GM12874 (cell line): ENCODE measurements at regions not wholly inside any gene's neighbourhood (a gene's known extent, or its start where the extent isn't known, plus 50 kb on each side); places are given as distances from the start of the nearest gene placed in this dataset.

Source experiments
- TF ChIP-seq, protein P1 (sequence below): IDR thresholded peaks from 2 replicates; pipeline ENCODE4 v1.5.1; 2011; ENCODE audit warnings: low read depth, mild to moderate bottlenecking, control low read depth, low read length, moderate library complexity; ENCODE audit not compliant: insufficient read depth

DNA sequence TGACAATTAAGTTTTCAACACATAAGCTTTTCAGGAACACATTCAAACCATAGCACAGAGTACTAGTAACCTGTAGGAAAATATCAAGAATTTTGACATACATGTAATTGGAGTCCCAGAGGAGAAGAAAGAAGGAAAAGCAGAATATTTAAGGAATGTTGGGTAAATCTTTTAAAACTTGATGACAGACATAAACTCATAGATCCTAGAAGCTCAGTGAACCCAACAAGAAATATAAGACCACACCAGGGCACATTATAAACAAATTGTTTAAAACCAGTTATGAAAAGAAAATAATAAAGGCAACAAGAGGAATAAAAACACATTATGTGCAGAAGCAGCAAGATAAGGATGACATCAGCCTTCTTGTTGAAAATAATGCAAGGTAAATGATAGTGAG is 151.5 kb upstream of the ATXN1 start:
- TF ChIP-seq, protein P1, sequence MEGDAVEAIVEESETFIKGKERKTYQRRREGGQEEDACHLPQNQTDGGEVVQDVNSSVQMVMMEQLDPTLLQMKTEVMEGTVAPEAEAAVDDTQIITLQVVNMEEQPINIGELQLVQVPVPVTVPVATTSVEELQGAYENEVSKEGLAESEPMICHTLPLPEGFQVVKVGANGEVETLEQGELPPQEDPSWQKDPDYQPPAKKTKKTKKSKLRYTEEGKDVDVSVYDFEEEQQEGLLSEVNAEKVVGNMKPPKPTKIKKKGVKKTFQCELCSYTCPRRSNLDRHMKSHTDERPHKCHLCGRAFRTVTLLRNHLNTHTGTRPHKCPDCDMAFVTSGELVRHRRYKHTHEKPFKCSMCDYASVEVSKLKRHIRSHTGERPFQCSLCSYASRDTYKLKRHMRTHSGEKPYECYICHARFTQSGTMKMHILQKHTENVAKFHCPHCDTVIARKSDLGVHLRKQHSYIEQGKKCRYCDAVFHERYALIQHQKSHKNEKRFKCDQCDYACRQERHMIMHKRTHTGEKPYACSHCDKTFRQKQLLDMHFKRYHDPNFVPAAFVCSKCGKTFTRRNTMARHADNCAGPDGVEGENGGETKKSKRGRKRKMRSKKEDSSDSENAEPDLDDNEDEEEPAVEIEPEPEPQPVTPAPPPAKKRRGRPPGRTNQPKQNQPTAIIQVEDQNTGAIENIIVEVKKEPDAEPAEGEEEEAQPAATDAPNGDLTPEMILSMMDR = no peak

DNA sequence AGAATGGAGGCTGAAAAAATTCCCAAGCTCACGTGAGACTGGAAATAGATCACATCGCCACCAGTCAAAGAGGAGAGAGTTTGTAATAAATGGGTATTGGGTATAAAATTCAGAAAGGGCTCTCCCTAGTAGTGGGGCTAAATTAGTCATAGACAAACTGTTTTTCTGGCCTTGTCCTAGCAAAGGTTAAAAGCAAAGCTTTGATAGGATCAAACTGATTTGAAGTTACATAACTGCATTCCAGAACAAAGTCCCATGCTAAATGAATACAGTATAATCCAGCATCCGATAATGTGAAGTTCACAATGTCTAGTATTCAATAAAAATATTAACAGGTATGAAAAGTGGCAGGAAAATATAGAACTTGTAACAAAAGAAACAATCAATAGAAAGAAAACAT is 149.8 kb upstream of the ATXN1 start:
- TF ChIP-seq, protein P1 = no peak

DNA sequence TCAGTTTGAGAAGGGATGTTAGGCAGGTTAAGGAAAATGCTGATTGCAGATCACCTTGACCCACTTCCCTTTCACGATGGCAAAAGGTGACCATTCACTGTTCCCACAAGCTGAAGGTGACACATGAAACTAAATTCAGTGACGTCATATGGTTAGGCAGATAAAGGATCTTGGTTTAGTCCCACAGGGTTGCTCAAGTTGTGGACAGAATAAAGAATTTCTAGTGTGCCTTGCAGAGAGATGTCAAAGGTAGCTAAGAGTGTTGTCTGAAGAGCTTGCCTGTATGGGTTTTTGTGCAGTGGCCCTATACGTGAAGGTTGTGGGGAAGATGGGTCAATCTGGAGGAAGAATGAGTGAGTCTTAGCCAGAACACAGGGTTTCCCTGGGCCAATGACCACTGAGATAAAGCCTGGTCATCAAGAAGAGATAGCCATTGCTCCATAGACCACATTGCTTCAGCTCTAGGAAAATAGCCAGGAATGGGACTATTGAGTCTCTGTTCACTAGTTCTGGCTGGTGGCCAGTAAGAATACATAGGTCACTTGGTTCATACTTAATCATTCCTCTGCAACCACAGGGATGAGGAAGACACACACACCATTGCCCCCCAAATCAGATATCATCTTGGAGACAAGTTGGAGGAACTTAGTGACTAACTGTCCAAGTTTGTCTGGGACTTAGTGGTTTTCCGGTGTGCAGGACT is 148.5 kb upstream of the ATXN1 start:
- TF ChIP-seq, protein P1 = no peak

DNA sequence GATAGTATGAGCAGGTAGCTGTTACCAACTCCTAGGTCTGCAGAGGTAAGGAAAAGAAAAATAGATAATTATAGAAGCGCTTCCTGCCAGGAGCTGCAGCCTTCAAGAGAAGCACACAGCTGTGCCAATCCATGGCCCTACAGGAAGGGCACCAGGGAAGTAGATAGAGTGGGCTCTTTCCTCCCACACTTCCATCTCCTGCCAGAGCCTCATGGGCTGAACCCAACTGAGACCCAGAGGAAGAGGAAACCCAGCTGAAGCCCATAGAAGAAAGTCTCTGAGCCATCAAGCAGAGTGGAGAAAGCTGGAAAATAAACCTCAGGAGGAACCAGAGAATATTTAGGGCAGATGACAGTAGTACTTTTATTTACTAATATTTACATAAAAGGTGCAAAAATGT is 146.7 kb upstream of the ATXN1 start:
- TF ChIP-seq, protein P1 = no peak

DNA sequence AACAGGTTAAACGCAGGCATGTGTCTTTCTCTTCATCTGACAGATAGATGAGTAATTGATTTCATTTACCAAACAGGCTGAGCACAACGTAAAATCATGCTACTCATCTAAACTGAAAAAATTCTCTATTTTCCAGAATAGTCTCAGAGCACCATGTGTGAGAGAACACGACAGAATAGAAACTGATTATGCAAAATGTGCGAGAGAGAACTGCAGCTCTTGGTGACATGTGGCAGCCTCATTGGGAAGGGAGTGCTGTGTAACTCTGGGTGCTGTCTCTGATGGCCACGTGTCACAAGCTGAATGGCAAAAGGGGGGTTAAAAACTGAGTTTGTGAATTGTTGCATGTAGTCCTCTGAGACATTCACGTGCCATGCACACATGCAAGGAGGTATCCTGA is 143.7 kb upstream of the ATXN1 start:
- TF ChIP-seq, protein P1 = no peak

DNA sequence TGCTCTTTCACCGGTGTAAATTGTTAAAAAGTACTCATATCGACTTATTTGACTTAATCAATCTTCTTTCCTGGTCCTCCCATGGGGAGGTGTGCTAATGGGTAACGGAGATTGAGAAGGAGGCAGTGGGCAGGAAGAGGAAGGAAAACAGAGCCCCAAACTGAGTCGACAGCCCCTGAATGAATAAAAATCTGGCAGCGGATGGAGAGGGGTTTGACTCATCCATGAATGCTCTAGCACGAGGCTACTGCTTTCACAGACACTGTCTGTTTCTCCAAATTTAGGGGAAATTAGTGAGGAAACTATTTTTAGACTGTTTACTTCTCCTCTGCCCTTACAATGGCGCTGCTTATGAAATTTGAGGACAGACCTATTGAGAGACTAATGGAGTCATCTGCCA is 142.2 kb upstream of the ATXN1 start:
- TF ChIP-seq, protein P1 = no peak

DNA sequence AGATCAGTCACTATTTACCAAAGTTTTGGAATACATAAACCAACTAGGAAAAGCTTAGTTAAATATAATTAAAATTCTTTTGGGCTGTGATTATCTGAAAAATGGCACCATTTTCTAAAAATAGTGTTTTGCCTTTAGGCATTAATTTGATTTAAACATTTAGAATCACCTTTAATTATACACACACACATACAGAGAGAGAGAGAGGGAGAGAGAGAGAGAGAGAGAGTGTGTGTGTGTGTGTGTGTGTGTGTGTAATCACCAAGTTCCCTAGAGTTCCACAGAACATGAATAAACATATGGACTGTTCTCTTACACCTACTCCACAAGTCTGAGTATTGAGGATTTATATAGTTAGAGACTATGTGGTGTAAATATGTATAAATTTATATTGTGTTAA is 141.2 kb upstream of the ATXN1 start:
- TF ChIP-seq, protein P1 = no peak

DNA sequence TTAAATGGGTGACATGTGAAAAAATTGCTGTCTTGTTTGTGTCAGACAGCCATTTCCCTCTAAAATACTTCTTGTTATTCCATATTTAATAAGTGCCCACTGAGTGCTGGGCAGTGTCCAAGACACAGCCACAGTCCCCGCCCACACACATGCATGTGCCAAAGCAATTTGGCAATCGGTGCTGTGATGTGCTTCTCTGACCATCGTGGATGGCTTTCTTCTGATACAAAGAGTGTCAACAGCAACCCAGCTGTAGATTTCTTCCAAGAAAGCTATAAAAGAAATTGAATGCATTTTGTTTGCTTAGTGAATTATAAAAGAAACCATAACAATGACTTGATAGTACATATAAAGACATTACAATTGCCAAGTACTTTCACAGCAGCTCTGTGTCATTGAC is 140.5 kb upstream of the ATXN1 start:
- TF ChIP-seq, protein P1 = no peak
